SK-N-SH treated with all-trans-retinoic acid at 6 μM for 48 hours (cell line): ENCODE measurements at regions not wholly inside any gene's neighbourhood (a gene's known extent, or its start where the extent isn't known, plus 50 kb on each side); places are given as distances from the start of the nearest gene placed in this dataset.

ENCODE experiments used
- ARNTL ChIP-seq: fragments of 450-650 bp; formaldehyde crosslinking; IDR thresholded peaks from 2 replicates; pipeline ENCODE4 v1.5.0; 2020; ENCODE audit warnings: low read depth, mild to moderate bottlenecking, moderate library complexity, borderline replicate concordance
- GLIS3 ChIP-seq: fragments of 250-450 bp; sonication (Bioruptor Pico); IDR thresholded peaks from 2 replicates; pipeline ENCODE4 v1.5.0; 2020; ENCODE audit warnings: mild to moderate bottlenecking, moderate library complexity
- PATZ1 ChIP-seq: fragments of 250-450 bp; sonication (Bioruptor Pico); IDR thresholded peaks from 2 replicates; pipeline ENCODE4 v1.8.0; 2020; ENCODE audit warnings: mild to moderate bottlenecking, moderate library complexity, borderline replicate concordance
- POU6F1 ChIP-seq: fragments of 250-450 bp; sonication (Bioruptor Pico); IDR thresholded peaks from 2 replicates; pipeline ENCODE4 v1.8.0; 2021; ENCODE audit warnings: low read depth, mild to moderate bottlenecking, moderate library complexity, borderline replicate concordance
- ZNF565 ChIP-seq: fragments of 450-650 bp; formaldehyde crosslinking; conservative IDR thresholded peaks from 2 replicates; pipeline ENCODE4 v1.5.0; 2020; ENCODE audit warnings: low read depth, mild to moderate bottlenecking, moderate library complexity
- ZNF8 ChIP-seq: fragments of 450-650 bp; formaldehyde crosslinking; IDR thresholded peaks from 2 replicates; pipeline ENCODE4 v1.5.0; 2020; ENCODE audit warnings: mild to moderate bottlenecking, moderate library complexity

GRCh38 chr5:63375851-63376250 lies 586.4 kb downstream of the HTR1A start:
- TF ChIP-seq GLIS3 (CRISPR knock-in tag) (no peak), PATZ1 (CRISPR knock-in tag) (no peak), ARNTL (CRISPR knock-in tag) (no peak), ZNF565 (CRISPR knock-in tag) (no peak), POU6F1 (CRISPR knock-in tag) (no peak), ZNF8 (CRISPR knock-in tag) (no peak)
